Endothelial cell of umbilical vein (primary cell): ENCODE measurements at regions not wholly inside any gene's neighbourhood (a gene's known extent, or its start where the extent isn't known, plus 50 kb on each side); places are given as distances from the start of the nearest gene placed in this dataset.

Experiments used
- CTCF ChIP-seq, 2 donors: IDR thresholded peaks; 1 replicate in 1 of 2; 2 replicates in 1 of 2; pipeline ENCODE4 v1.5.1; 2011; ENCODE audit warnings: low read length in 2 of 2, mild to moderate bottlenecking in 2 of 2, moderate library complexity in 2 of 2, control low read depth in 1 of 2, inconsistent platforms in 1 of 2, low read depth in 1 of 2; ENCODE audit not compliant: insufficient read depth in 1 of 2; ENCODE audit errors: extremely low read depth in 1 of 2
- EZH2 ChIP-seq: IDR thresholded peaks from 2 replicates; pipeline ENCODE4 v1.6.1; 2012; ENCODE audit warnings: borderline replicate concordance, low read depth, mild to moderate bottlenecking, moderate library complexity, low read length, inconsistent platforms; ENCODE audit not compliant: severe bottlenecking
- GATA2 ChIP-seq: IDR thresholded peaks from 2 replicates; pipeline ENCODE4 v1.7.0; 2011; ENCODE audit warnings: low read depth, mild to moderate bottlenecking, moderate library complexity, mixed read lengths, low read length; ENCODE audit not compliant: insufficient read length, insufficient read depth
- MYC ChIP-seq: IDR thresholded peaks from one replicate; pipeline ENCODE4 v1.6.1; 2011; ENCODE audit warnings: mild to moderate bottlenecking, low read depth, low read length
- POLR2A ChIP-seq: IDR thresholded peaks from 2 replicates; pipeline ENCODE4 v1.6.1; 2012; ENCODE audit warnings: low read depth, mild to moderate bottlenecking, control low read depth, low read length
- POLR2AphosphoS5 ChIP-seq: IDR thresholded peaks from 2 replicates; pipeline ENCODE4 v1.6.1; 2012; ENCODE audit warnings: low read depth, mild to moderate bottlenecking, control low read depth, low read length, moderate library complexity; ENCODE audit not compliant: insufficient read depth

- TF ChIP-seq CTCF (IDR thresholded peaks at IDR 0.05; ENCODE audit: extremely low read depth in 1 of 2, insufficient read depth in 1 of 2, low read depth in 1 of 2, low read length in 2 of 2) (peak in 1 of 2 donors; percentile 14), MYC (no peak), EZH2 (no peak), POLR2A (no peak), POLR2AphosphoS5 (peak; percentile 32), GATA2 (no peak)
Observed at GRCh38 chr13:80276371-80277289, 64.3 kb downstream of the SPRY2 start.
